HepG2 (cell line): ENCODE measurements at regions not wholly inside any gene's neighbourhood (a gene's known extent, or its start where the extent isn't known, plus 50 kb on each side); places are given as distances from the start of the nearest gene placed in this dataset.

Experiments used
- ATAC-seq: fragments of 200-7000 bp; cut with Tn5 transposase; 3 replicates; pipeline ENCODE4 v1.9.1; 2020; ENCODE audit warnings: mild to moderate bottlenecking, moderate library complexity
- BruUV-seq: library from RNA; stranded (reverse); fragments of 400-500 nt; replicated peaks from 2 replicates; lab custom pipeline; 2021; lab: Mats Ljungman, UMichigan
- CTCF ChIA-PET: fragments of 300-600 bp; formaldehyde crosslinking; extraction: SDS; loops from one replicate; lab custom pipeline; 2021; ENCODE audit warnings: low total read pairs, inconsistent platforms, low intra/inter-chr PET ratio; lab: Yijun Ruan, JAX
- POLR2A ChIA-PET: fragments of 350-600 bp; sonication (Branson Sonifier 250); formaldehyde crosslinking; loops from one replicate; lab custom pipeline; 2020; ENCODE audit warnings: antibody characterized with exemption, inconsistent platforms; lab: Yijun Ruan, JAX
- DNase-seq: peaks from one replicate; pipeline ENCODE4 v3.0.0-alpha.2; 2015; ENCODE audit warnings: low spot score
- FAIRE-seq: peaks from 3 replicates; lab custom pipeline; 2011; peaks lifted over from hg19 to GRCh38; lab: Jason Lieb, UNC
- H2AFZ ChIP-seq: one replicate; pipeline ENCODE4 v1.6.1; 2011; ENCODE audit warnings: low read length, inconsistent platforms
- H3K27ac ChIP-seq: fragments of 300-600 bp; 3 replicates; pipeline ENCODE4 v1.8.0; 2011; ENCODE audit warnings: mixed run types, mild to moderate bottlenecking, mixed read lengths, low read length, inconsistent platforms; ENCODE audit not compliant: insufficient read depth; ENCODE audit errors: extremely low read length
- H3K27me3 ChIP-seq, 2 experiments: fragments of 200-600 bp in 1 of 2; 2 replicates in 1 of 2; 3 replicates in 1 of 2; pipeline versions ENCODE4 v1.6.0 to v1.8.0; 2011; ENCODE audit warnings: low read length in 2 of 2, mild to moderate bottlenecking in 2 of 2, moderate library complexity in 2 of 2, inconsistent platforms in 1 of 2; ENCODE audit not compliant: insufficient read depth in 2 of 2, control insufficient read depth in 1 of 2
- H3K36me3 ChIP-seq, 2 experiments: fragments of 200-600 bp in 1 of 2; replicated peaks in 1 of 2; 2 replicates in 1 of 2; 3 replicates in 1 of 2; pipeline versions ENCODE4 v1.5.1 to v1.8.0; 2011; ENCODE audit warnings: low read length in 2 of 2, inconsistent platforms in 1 of 2; ENCODE audit not compliant: insufficient read depth in 2 of 2, control insufficient read depth in 1 of 2
- H3K4me1 ChIP-seq: 2 replicates; pipeline ENCODE4 v1.5.1; 2012; ENCODE audit warnings: low read length, inconsistent platforms; ENCODE audit not compliant: insufficient read depth
- H3K4me2 ChIP-seq: 2 replicates; pipeline ENCODE4 v1.6.0; 2011; ENCODE audit warnings: low read depth, low read length, inconsistent platforms
- H3K4me3 ChIP-seq, 3 experiments: fragments of 200-600 bp in 1 of 3; sonication (generic), shearing (Covaris generic) in 1 of 3; replicated peaks in 1 of 3; 2 replicates each; pipeline ENCODE4 v1.5.1; 2011 to 2016; ENCODE audit warnings: low read length in 3 of 3, inconsistent platforms in 2 of 3, low read depth in 2 of 3, mild to moderate bottlenecking in 2 of 3, control low read depth in 1 of 3, mixed read lengths in 1 of 3; ENCODE audit not compliant: insufficient read depth in 1 of 3
- H3K79me2 ChIP-seq: one replicate; pipeline ENCODE4 v1.6.1; 2011; ENCODE audit warnings: low read length, inconsistent platforms; ENCODE audit not compliant: insufficient read depth
- H3K9ac ChIP-seq: 2 replicates; pipeline ENCODE4 v1.6.0; 2011; ENCODE audit warnings: mild to moderate bottlenecking, low read depth, low read length, inconsistent platforms; ENCODE audit not compliant: insufficient read depth
- H3K9me3 ChIP-seq: 2 replicates; pipeline ENCODE4 v1.5.1; 2012; ENCODE audit warnings: mild to moderate bottlenecking, low read length
- H4K20me1 ChIP-seq: 2 replicates; pipeline ENCODE4 v1.6.0; 2011; ENCODE audit warnings: inconsistent platforms, mild to moderate bottlenecking, low read length, moderate library complexity; ENCODE audit not compliant: insufficient read depth
- ETV5 ChIP-seq: IDR thresholded peaks from 2 replicates; pipeline ENCODE4 v1.6.1; 2018; ENCODE audit warnings: missing biosample characterization, missing genetic modification reagents, inconsistent platforms, borderline replicate concordance
- KLF16 ChIP-seq, 2 experiments: sonication (generic) in 1 of 2; formaldehyde crosslinking in 1 of 2; IDR thresholded peaks; 2 replicates each; pipeline versions ENCODE4 v1.6.1 to v1.8.0; 2016 to 2023; ENCODE audit warnings: missing genetic modification reagents in 2 of 2, missing compliant biosample characterization in 1 of 2
- NRL ChIP-seq: sonication (generic); formaldehyde crosslinking; IDR thresholded peaks from 2 replicates; pipeline ENCODE4 v1.5.0; 2020; ENCODE audit warnings: missing genetic modification reagents, mild to moderate bottlenecking, moderate library complexity, borderline replicate concordance
- STAT5B ChIP-seq: sonication (generic); formaldehyde crosslinking; IDR thresholded peaks from 2 replicates; pipeline ENCODE4 v1.4.0; 2020; ENCODE audit warnings: missing genetic modification reagents
- ZBTB8A ChIP-seq: sonication (generic); formaldehyde crosslinking; IDR thresholded peaks from 2 replicates; pipeline ENCODE4 v1.4.0; 2020; ENCODE audit warnings: mild to moderate bottlenecking, low read depth, missing genetic modification reagents, borderline replicate concordance
- ZNF703 ChIP-seq: sonication (generic); formaldehyde crosslinking; IDR thresholded peaks from 2 replicates; pipeline ENCODE4 v1.5.1; 2020; ENCODE audit warnings: missing genetic modification reagents, mild to moderate bottlenecking, moderate library complexity, borderline replicate concordance
- ZNF780A ChIP-seq: sonication (generic); formaldehyde crosslinking; IDR thresholded peaks from 2 replicates; pipeline ENCODE4 v1.8.0; 2022; ENCODE audit warnings: mild to moderate bottlenecking, missing genetic modification reagents, moderate library complexity
- whole genome bisulfite sequencing: methylation state at CpG from one replicate; pipeline ENCODE4 v1.1.6; 2017; ENCODE audit warnings: low lambda C conversion rate; 5-methylcytosine and 5-hydroxymethylcytosine counted together
- in situ Hi-C: cut with HindIII; loops from 2 replicates; pipeline ENCODE4 v1.10.0; 2017; ENCODE audit warnings: low pct_unique_long_range_greater_than_20kb; ENCODE audit not compliant: extremely low pct_ligation_motif_present
- intact Hi-C: fragments of 100-400 bp; cut with micrococcal nuclease; formaldehyde crosslinking; loops from one replicate; pipeline ENCODE4 v1.10.0; 2022; ENCODE audit not compliant: unreplicated experiment
- TF ChIP-seq, protein P1 (sequence below): sonication (generic); formaldehyde crosslinking; IDR thresholded peaks from 2 replicates; pipeline ENCODE4 v1.8.1; 2022; ENCODE audit warnings: mild to moderate bottlenecking, missing genetic modification reagents
- TF ChIP-seq, protein P2 (sequence below): sonication (generic); formaldehyde crosslinking; IDR thresholded peaks from 2 replicates; pipeline ENCODE4 v1.4.0; 2020; ENCODE audit warnings: missing genetic modification reagents
- TF ChIP-seq, protein P3 (sequence below): IDR thresholded peaks from 2 replicates; pipeline ENCODE4 v1.6.1; 2018; ENCODE audit warnings: missing genetic modification reagents
- TF ChIP-seq, protein P4 (sequence below): IDR thresholded peaks from 2 replicates; pipeline ENCODE4 v1.6.1; 2016; ENCODE audit warnings: missing genetic modification reagents, missing compliant biosample characterization

DNA sequence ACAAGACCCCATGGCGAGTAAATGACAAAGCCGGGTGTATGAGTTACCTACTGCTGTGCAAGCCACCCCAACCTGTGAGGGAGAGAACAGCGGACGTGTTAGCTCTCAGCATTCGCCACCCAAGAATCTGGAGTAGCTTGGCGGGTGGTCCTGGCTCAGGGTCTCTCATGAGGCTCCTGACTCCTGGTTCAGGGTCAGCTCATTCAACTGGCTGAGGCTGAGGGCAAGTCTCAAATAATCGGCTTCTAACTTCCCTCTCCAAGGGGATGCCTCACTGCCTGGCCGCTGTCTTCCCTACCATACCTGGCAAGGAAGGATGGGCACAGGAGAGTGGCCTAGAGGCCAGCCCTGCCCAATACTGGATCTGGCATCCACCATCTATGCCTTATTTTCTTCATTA, 94.2 kb downstream of the HTR5A start:
- peaks cover 2% of the 10 kb centered on the region; the same call in 1 of the 2 replicates for H4K20me1 ChIP-seq
- DNase-seq (no peak), FAIRE-seq (no peak), ATAC-seq (no peak)
- no peaks in the 10 kb centered on the region for H3K79me2 ChIP-seq
- no peak overlapping the region for H3K9ac ChIP-seq
- 10% methylated on average over 2 of the region's 8 CpGs for WGBS
- ChIA-PET POLR2A (no interaction called here), CTCF (no interaction called here)
- no peak overlapping the region for H3K4me3 ChIP-seq
- H3K36me3 ChIP-seq: no peaks in the 10 kb centered on the region
- intact Hi-C loops: no loop called here
- TF ChIP-seq, protein P1, sequence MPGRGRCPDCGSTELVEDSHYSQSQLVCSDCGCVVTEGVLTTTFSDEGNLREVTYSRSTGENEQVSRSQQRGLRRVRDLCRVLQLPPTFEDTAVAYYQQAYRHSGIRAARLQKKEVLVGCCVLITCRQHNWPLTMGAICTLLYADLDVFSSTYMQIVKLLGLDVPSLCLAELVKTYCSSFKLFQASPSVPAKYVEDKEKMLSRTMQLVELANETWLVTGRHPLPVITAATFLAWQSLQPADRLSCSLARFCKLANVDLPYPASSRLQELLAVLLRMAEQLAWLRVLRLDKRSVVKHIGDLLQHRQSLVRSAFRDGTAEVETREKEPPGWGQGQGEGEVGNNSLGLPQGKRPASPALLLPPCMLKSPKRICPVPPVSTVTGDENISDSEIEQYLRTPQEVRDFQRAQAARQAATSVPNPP: no peak
- TF ChIP-seq, protein P2, sequence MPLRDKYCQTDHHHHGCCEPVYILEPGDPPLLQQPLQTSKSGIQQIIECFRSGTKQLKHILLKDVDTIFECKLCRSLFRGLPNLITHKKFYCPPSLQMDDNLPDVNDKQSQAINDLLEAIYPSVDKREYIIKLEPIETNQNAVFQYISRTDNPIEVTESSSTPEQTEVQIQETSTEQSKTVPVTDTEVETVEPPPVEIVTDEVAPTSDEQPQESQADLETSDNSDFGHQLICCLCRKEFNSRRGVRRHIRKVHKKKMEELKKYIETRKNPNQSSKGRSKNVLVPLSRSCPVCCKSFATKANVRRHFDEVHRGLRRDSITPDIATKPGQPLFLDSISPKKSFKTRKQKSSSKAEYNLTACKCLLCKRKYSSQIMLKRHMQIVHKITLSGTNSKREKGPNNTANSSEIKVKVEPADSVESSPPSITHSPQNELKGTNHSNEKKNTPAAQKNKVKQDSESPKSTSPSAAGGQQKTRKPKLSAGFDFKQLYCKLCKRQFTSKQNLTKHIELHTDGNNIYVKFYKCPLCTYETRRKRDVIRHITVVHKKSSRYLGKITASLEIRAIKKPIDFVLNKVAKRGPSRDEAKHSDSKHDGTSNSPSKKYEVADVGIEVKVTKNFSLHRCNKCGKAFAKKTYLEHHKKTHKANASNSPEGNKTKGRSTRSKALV (CRISPR knock-in tag): no peak
- TF ChIP-seq ZBTB8A (CRISPR knock-in tag) (no peak), ZNF780A (CRISPR knock-in tag) (no peak), ZNF703 (CRISPR knock-in tag) (no peak), NRL (no peak), KLF16 (CRISPR knock-in tag; IDR thresholded peaks at IDR 0.05) (no peak), ETV5 (CRISPR knock-in tag) (no peak), STAT5B (CRISPR knock-in tag) (no peak)
- TF ChIP-seq, protein P3, sequence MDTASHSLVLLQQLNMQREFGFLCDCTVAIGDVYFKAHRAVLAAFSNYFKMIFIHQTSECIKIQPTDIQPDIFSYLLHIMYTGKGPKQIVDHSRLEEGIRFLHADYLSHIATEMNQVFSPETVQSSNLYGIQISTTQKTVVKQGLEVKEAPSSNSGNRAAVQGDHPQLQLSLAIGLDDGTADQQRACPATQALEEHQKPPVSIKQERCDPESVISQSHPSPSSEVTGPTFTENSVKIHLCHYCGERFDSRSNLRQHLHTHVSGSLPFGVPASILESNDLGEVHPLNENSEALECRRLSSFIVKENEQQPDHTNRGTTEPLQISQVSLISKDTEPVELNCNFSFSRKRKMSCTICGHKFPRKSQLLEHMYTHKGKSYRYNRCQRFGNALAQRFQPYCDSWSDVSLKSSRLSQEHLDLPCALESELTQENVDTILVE (CRISPR knock-in tag): no peak
- TF ChIP-seq, protein P4, sequence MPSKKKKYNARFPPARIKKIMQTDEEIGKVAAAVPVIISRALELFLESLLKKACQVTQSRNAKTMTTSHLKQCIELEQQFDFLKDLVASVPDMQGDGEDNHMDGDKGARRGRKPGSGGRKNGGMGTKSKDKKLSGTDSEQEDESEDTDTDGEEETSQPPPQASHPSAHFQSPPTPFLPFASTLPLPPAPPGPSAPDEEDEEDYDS: no peak
- in situ Hi-C loops: no loop called here
- no peak overlapping the region for H3K4me2 ChIP-seq
- no peak overlapping the region for H2AFZ ChIP-seq
- H3K27ac ChIP-seq: no peak overlapping the region
- H3K4me1 ChIP-seq: no peaks in the 10 kb centered on the region
- H3K9me3 ChIP-seq: no peaks in the 10 kb centered on the region
- H3K27me3 ChIP-seq: peaks cover 2 to 41% of the 10 kb centered on the region in 2 experiments; a peak in 4 of 5 replicates
- BruUV-seq: no TSS peak
